HG03095 (cell line): ENCODE measurements at regions not wholly inside any gene's neighbourhood (a gene's known extent, or its start where the extent isn't known, plus 50 kb on each side); places are given as distances from the start of the nearest gene placed in this dataset.
A peak's percentile ranks its signal among the peaks of the same experiment; 100 is the strongest.

Experiments
- ATAC-seq: cut with Tn5 transposase; IDR thresholded peaks from one replicate; pipeline ENCODE4 v1.9.1; 2021; ENCODE audit warnings: moderate library complexity; ENCODE audit not compliant: unreplicated experiment

DNA sequence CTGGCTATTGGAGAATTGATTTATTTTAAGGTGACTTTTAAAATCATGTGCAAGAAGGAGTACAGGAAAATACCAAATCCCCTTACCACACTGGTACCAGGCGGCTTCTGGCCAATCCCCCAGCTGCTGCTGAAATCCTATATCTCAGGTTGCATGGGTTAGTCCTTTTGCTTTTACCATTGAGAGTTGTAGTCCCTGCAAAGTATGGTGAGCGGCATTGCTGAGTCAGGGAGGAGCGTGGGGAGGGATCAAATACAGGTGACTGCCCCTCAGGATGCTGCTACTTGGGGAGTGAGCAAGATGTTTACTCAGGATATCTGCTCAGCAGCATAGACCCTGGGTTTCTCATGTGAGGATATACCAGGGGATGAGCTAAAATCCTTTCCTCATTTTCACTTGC is 131.9 kb upstream of the STAC start:
- ATAC-seq = no peak

DNA sequence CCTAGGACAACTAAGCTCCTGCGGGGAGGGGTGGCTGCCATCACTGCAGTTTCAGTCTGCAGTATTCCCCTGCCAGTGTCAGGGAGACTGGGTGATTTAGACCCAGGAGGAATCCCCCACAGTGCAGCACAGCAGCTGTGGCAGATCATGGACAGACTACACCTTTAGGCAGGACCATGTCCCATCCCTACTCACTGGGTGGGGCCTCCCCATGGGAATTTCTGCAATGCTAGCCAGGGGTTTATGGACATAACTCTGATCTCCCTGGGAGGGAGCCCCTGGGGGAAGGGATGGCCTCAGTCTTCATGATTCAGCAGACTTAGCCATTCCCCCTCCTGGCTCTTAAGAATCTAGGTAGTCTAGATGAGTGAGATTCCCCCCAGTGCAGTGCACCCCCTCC is 130.1 kb upstream of the STAC start:
- ATAC-seq = no peak

- ATAC-seq = no peak
Observed at GRCh38 chr3:36257158-36257852, 123.0 kb upstream of the STAC start.

GRCh38 chr3:36258421-36258820 is 121.9 kb upstream of the STAC start:
- ATAC-seq = no peak

- no peak for ATAC-seq
Observed at GRCh38 chr3:36259580-36259979, 120.7 kb upstream of the STAC start.

GRCh38 chr3:36269274-36269673 is 111.0 kb upstream of the STAC start:
- ATAC-seq = no peak

GRCh38 chr3:36282766-36283165 is 97.5 kb upstream of the STAC start:
- ATAC-seq = no peak

GRCh38 chr3:36295296-36295695 is 85.0 kb upstream of the STAC start:
- no peak for ATAC-seq

GRCh38 chr3:36297195-36297594 is 83.1 kb upstream of the STAC start:
- ATAC-seq = no peak

DNA sequence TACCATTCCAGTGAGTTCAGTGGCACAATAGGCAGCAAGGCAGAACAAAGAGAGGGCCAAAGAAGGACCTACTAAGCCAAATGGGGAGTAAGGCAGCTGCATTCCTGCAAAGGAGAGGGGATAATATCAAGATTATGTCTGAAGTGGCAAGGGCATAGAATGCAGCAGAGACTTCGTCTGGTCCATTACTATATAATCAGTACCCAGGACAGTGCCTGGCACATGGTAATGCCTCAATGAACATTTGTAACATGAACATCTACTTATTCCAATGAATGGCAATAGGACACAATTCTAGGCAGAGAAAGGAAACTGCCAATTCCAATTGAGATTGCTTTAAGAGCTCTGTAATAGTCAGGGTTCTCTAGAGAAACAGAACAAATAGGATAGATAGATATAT is 82.1 kb upstream of the STAC start:
- no peak for ATAC-seq

- no peak for ATAC-seq
Observed at GRCh38 chr3:36302158-36302509, 78.2 kb upstream of the STAC start.

- no peak for ATAC-seq
Observed at GRCh38 chr3:36302626-36303025, 77.7 kb upstream of the STAC start.

GRCh38 chr3:36303286-36303685 is 77.0 kb upstream of the STAC start:
- ATAC-seq = no peak

- no peak for ATAC-seq
Observed at GRCh38 chr3:36305929-36306520, 74.3 kb upstream of the STAC start.

DNA sequence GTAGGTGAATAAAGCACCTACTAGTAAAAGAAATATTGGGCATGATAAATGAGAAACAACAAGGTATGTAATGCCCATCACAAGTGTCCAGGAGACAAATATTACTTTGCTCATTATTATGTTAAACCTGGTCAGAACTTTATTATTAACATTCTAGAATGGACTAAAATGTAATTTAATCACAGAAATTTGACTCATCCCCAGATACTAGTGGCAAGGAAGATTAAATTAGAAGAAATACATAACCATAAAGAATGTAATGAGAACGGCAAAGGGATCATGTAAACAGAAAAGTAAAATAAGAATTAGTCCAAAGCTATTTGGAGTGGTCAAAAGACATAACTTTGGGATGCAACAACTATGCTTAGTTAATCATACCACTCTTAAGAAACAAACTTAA is 71.2 kb upstream of the STAC start:
- no peak for ATAC-seq

- ATAC-seq = no peak
Observed at GRCh38 chr3:36312351-36312750, 68.0 kb upstream of the STAC start.

DNA sequence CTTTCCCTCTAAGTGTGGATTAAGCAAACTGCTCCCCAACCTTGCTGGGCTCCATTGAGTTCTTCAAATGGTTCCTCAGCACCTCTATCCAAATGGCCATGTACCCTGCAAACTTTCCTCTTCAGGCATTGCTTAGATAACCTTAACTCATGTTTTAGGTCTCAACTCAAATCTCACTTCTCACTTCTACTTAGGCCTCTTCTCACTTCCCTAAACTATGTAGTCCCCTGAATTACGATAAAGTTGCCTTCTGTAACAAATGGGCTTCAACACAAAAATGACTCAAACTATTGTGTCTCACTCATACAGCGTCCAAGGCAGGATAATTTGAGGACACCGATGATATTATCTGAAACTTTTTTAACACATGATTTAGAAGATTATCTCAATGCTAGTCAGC is 62.4 kb upstream of the STAC start:
- ATAC-seq = peak; percentile 90

- no peak for ATAC-seq
Observed at GRCh38 chr3:36318621-36319200, 61.6 kb upstream of the STAC start.

- no peak for ATAC-seq
Observed at GRCh38 chr3:36319680-36320079, 60.6 kb upstream of the STAC start.
